IPS-20b (cell line): ENCODE measurements at regions not wholly inside any gene's neighbourhood (a gene's known extent, or its start where the extent isn't known, plus 50 kb on each side); places are given as distances from the start of the nearest gene placed in this dataset.

Experiments used
- H3K27ac ChIP-seq: one replicate; pipeline ENCODE4 v1.5.1; 2013; ENCODE audit warnings: low read length
- H3K27me3 ChIP-seq: 2 replicates; pipeline ENCODE4 v1.6.1; 2013; ENCODE audit warnings: mild to moderate bottlenecking, low read length, inconsistent platforms; ENCODE audit not compliant: insufficient read depth
- H3K36me3 ChIP-seq: 2 replicates; pipeline ENCODE4 v1.6.1; 2013; ENCODE audit warnings: low read depth, mild to moderate bottlenecking, inconsistent platforms, low read length, moderate library complexity; ENCODE audit not compliant: insufficient read depth
- H3K4me1 ChIP-seq: 2 replicates; pipeline ENCODE4 v1.6.1; 2013; ENCODE audit warnings: mild to moderate bottlenecking, control low read depth, inconsistent platforms, low read length, moderate library complexity; ENCODE audit not compliant: insufficient read depth
- H3K4me3 ChIP-seq: 2 replicates; pipeline ENCODE4 v1.5.1; 2013; ENCODE audit warnings: mild to moderate bottlenecking, low read length, inconsistent platforms
- H3K9ac ChIP-seq: 2 replicates; pipeline ENCODE4 v1.6.1; 2013; ENCODE audit warnings: low read depth, mild to moderate bottlenecking, inconsistent platforms, low read length, moderate library complexity
- H3K9me3 ChIP-seq: 2 replicates; pipeline ENCODE4 v1.6.1; 2013; ENCODE audit warnings: mild to moderate bottlenecking, low read depth, low read length, inconsistent platforms; ENCODE audit not compliant: insufficient read depth

GRCh38 chr14:95392841-95393240 is 73.1 kb upstream of the CLMN start:
- H3K36me3 ChIP-seq, result no peaks in the 10 kb centered on the region
- H3K27ac ChIP-seq, result no peak overlapping the region
- no peak overlapping the region for H3K9ac ChIP-seq
- H3K4me1 ChIP-seq, result no peaks in the 10 kb centered on the region
- H3K27me3 ChIP-seq, result no peaks in the 10 kb centered on the region
- H3K4me3 ChIP-seq, result no peak overlapping the region
- H3K9me3 ChIP-seq, result no peaks in the 10 kb centered on the region

DNA sequence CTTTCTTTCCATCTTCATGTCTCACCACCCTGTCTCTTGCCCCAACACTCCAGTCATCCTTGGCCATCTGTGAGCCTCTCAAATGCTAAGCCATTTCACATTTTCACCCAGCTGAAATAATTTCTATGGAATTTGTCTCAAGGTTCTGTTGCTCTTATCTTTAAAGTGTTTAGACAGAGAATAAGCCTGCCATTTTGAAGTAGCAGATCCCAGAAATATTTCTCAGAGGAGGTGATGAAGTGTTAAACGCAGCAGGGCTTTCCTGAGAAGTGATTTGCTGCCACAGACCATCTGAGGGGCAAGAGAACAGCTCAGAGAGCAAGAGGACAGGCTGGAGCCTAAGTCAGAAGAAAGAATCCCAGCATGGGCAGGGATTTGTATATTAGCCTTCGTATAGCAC is 71.6 kb upstream of the CLMN start:
- no peaks in the 10 kb centered on the region for H3K27me3 ChIP-seq
- H3K4me1 ChIP-seq, result no peaks in the 10 kb centered on the region

GRCh38 chr14:95389471-95390011 is 69.8 kb upstream of the CLMN start:
- no peaks in the 10 kb centered on the region for H3K36me3 ChIP-seq
- no peak overlapping the region for H3K27ac ChIP-seq
- H3K4me1 ChIP-seq, result no peaks in the 10 kb centered on the region
- H3K4me3 ChIP-seq, result no peak overlapping the region
- no peaks in the 10 kb centered on the region for H3K27me3 ChIP-seq
- no peak overlapping the region for H3K9ac ChIP-seq
- H3K9me3 ChIP-seq, result no peaks in the 10 kb centered on the region

More for the DNA sequence above, 71.6 kb upstream of the CLMN start:
- H3K9me3 ChIP-seq, result no peaks in the 10 kb centered on the region
- H3K27ac ChIP-seq, result no peak overlapping the region
- no peak overlapping the region for H3K9ac ChIP-seq
- no peak overlapping the region for H3K4me3 ChIP-seq
- no peaks in the 10 kb centered on the region for H3K36me3 ChIP-seq

GRCh38 chr14:95388699-95389098 is 69.0 kb upstream of the CLMN start:
- Histone ChIP-seq H3K27ac (no peak overlapping the region), H3K36me3 (no peaks in the 10 kb centered on the region), H3K4me1 (no peaks in the 10 kb centered on the region), H3K9ac (no peak overlapping the region), H3K9me3 (no peaks in the 10 kb centered on the region), H3K27me3 (no peaks in the 10 kb centered on the region), H3K4me3 (no peak overlapping the region)

DNA sequence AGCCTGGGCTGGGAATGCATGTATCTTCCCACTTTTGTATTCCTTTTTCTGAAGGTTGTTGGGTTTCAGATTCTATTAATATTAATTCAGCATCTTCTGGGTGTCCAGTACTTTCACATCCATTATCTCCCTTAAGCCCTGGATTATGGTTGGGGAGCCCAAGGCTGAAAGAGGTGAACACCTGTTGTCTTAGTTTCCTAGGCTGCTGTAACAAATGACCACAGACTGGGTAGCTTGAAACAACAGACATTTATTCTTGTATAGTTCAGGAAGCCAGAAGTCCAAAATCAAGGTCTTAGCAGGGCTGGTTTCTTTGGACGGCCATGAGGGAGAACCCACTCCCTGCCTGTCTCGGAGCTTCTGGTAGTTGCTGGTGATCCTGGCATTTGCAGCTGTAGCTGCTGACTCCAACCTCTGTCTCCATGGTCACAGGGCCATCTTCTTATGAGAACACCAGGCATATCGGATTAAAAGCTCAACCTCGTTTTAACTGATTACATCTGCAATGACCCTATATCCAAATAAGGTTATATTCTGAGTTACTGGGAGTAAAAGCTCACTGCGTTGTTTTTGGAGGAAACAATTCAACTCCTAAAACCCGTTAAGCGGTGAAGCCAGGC is 68.2 kb upstream of the CLMN start:
- H3K9ac ChIP-seq, result no peak overlapping the region
- no peaks in the 10 kb centered on the region for H3K27me3 ChIP-seq
- no peak overlapping the region for H3K27ac ChIP-seq
- H3K4me3 ChIP-seq, result no peak overlapping the region
- H3K36me3 ChIP-seq, result no peaks in the 10 kb centered on the region
- H3K9me3 ChIP-seq, result no peaks in the 10 kb centered on the region
- H3K4me1 ChIP-seq, result no peaks in the 10 kb centered on the region

DNA sequence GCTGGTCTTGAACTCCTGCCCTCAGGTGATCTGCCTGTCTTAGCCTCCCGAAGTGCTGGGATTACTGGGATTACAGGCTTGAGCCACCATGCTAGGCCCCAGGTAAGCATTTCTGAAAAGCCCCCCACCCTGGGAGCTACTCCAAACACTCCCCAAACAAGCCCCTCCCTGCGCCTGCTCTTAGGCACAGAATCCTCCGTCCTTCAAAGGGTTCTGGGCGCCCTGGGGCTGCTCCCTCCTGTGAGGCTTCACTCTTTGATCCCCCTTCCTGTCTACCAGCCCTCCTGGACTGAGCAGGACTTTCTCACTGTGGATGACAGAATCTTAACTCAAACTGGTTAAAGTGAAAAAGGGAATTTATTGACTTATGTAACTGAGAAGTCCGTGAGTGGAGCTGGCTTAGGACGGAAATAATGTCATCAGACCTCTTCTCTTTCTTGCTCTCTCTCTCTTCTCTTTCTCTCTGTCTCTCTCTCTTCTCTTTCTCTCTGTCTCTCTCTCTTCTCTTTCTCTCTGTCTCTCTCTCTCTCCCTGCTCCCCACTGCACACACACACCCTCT is 66.9 kb upstream of the CLMN start:
- Histone ChIP-seq H3K27me3 (no peaks in the 10 kb centered on the region), H3K27ac (no peak overlapping the region), H3K9ac (no peak overlapping the region), H3K4me1 (no peaks in the 10 kb centered on the region), H3K4me3 (no peak overlapping the region), H3K36me3 (no peaks in the 10 kb centered on the region), H3K9me3 (no peaks in the 10 kb centered on the region)

DNA sequence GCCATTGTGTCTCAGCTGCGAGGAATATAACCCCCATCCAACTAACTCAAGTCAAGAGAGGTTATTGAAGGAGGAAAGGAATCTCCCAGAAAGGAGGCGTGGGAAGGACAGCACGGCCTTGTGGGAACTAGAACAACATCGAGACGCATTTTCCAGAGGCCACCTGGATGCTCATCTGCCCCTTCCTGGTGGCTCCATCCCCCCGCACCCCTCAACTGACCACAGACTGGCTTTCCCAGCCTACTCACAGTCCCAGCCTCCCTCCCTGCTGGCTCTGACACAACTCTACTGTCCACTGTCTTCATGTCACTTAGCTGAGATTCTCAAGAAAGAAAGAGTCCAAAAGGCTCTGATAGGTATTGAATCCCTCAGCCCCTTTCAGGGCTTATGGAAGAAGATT is 66.0 kb upstream of the CLMN start:
- Histone ChIP-seq H3K36me3 (no peaks in the 10 kb centered on the region), H3K9me3 (no peaks in the 10 kb centered on the region), H3K27me3 (no peaks in the 10 kb centered on the region), H3K4me3 (no peak overlapping the region), H3K27ac (no peak overlapping the region), H3K9ac (no peak overlapping the region), H3K4me1 (no peaks in the 10 kb centered on the region)

GRCh38 chr14:95382747-95383146 is 63.0 kb upstream of the CLMN start:
- Histone ChIP-seq H3K27ac (no peak overlapping the region), H3K36me3 (no peaks in the 10 kb centered on the region), H3K4me1 (no peaks in the 10 kb centered on the region), H3K27me3 (no peaks in the 10 kb centered on the region), H3K9me3 (peaks cover 18% of the 10 kb centered on the region), H3K4me3 (no peak overlapping the region), H3K9ac (no peak overlapping the region)

GRCh38 chr14:95381726-95382125 is 62.0 kb upstream of the CLMN start:
- H3K4me1 ChIP-seq, result no peaks in the 10 kb centered on the region
- H3K27me3 ChIP-seq, result no peaks in the 10 kb centered on the region
- H3K4me3 ChIP-seq, result no peak overlapping the region
- H3K36me3 ChIP-seq, result no peaks in the 10 kb centered on the region
- no peak overlapping the region for H3K9ac ChIP-seq
- no peak overlapping the region for H3K27ac ChIP-seq
- H3K9me3 ChIP-seq, result peaks cover 18% of the 10 kb centered on the region

DNA sequence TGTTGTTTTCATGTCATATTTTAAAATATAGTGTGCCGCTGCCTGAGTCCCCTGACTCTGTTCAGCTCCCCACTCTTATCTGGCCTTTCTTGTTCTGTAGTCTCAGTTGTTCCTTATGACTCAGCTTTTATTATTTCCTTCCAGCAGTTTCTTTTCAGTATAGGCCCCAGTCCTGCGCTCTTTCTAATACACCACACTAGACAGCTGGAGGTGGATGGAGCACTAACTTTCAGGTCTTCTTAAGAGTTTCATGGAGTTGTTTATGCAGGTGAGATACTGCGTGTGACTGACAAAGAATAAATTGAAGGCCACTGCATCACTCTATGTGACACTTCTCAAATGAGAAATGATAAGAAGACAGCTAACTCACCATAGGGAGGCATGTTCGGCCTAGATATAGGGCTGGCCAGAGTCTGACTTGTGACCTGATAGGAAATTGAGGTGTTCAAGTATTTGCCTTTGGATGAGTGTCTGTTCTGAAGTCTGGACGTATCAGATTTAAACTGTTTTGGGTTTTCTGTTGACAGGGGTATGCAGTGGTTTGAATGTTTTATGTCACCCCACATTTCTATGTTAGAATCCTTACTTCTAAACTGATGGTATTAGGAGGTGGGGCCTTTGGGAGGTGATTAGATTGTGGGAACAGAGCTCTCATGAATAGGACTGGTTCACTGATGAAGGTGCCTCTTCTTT is 60.8 kb upstream of the CLMN start:
- H3K27me3 ChIP-seq, result no peaks in the 10 kb centered on the region
- no peaks in the 10 kb centered on the region for H3K4me1 ChIP-seq
- no peaks in the 10 kb centered on the region for H3K36me3 ChIP-seq
- H3K9me3 ChIP-seq, result peaks cover 18% of the 10 kb centered on the region
- H3K4me3 ChIP-seq, result no peak overlapping the region
- H3K27ac ChIP-seq, result no peak overlapping the region
- no peak overlapping the region for H3K9ac ChIP-seq

- Histone ChIP-seq H3K4me1 (no peaks in the 10 kb centered on the region), H3K4me3 (no peak overlapping the region), H3K9ac (no peak overlapping the region), H3K9me3 (peaks cover 18% of the 10 kb centered on the region), H3K27ac (no peak overlapping the region), H3K27me3 (no peaks in the 10 kb centered on the region), H3K36me3 (no peaks in the 10 kb centered on the region)
Measured at GRCh38 chr14:95379634-95380033, 59.9 kb upstream of the CLMN start.

DNA sequence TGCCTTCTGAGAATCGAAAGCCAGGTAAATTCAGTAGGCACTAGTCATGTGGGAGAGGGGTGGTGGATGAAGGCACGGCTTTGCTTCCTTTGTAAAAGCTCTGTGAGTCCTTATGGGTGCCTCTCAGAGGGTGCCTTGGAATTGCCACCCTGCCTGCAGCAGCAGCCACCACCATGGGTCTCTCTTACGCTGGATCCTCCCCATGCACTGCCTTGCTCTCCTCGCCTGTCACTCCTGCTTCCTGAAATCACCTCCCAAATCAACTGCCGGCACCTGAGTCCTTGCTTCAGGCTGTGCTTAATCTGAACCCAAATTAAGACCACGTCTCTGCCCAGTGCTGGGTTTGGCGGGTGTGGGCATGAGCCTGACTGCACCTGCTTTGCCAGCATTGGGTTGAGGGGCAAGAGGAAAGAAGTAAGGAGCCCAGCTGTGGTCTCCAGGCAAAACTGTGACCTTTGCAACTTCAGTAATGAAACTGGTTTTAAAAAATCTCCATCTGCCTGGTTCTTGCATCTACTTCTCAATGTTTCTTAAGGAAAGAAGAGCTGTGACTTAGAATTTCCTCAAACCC is 55.9 kb upstream of the CLMN start:
- Histone ChIP-seq H3K27ac (no peak overlapping the region), H3K36me3 (no peaks in the 10 kb centered on the region), H3K4me3 (no peak overlapping the region), H3K27me3 (no peaks in the 10 kb centered on the region), H3K9ac (no peak overlapping the region), H3K4me1 (peaks cover 5% of the 10 kb centered on the region; the same call in 1 of the 2 replicates), H3K9me3 (peaks cover 17% of the 10 kb centered on the region)
